Stimulated activated naive CD8-positive, alpha-beta T cell treated with anti-CD3 and anti-CD28 coated beads, Interleukin-15, amount 100 ng/mL, for 72 hours (primary cell): ENCODE measurements at regions not wholly inside any gene's neighbourhood (a gene's known extent, or its start where the extent isn't known, plus 50 kb on each side); places are given as distances from the start of the nearest gene placed in this dataset.

Experiments used
- ATAC-seq: fragments of 150-1000 bp; cut with Tn5 transposase; 2 replicates; pipeline ENCODE4 v1.10.0; 2021; ENCODE audit warnings: mild to moderate bottlenecking, moderate library complexity
- DNase-seq, 2 donors: peaks; one replicate each; pipeline ENCODE4 v3.0.0; 2021 to 2022
- H3K27ac Mint-ChIP-seq, 2 donors: one replicate each; pipeline ENCODE4 v1.8.0; 2022; ENCODE audit warnings: mild to moderate bottlenecking in 2 of 2, mixed read lengths in 2 of 2, moderate library complexity in 2 of 2
- H3K27me3 Mint-ChIP-seq: one replicate; pipeline ENCODE4 v1.8.0; 2022; ENCODE audit warnings: mixed read lengths
- H3K4me1 Mint-ChIP-seq: one replicate; pipeline ENCODE4 v1.8.0; 2022; ENCODE audit warnings: mild to moderate bottlenecking, mixed read lengths
- H3K4me3 Mint-ChIP-seq, 2 donors: one replicate each; pipeline ENCODE4 v1.8.0; 2022; ENCODE audit warnings: mild to moderate bottlenecking in 2 of 2, mixed read lengths in 2 of 2, moderate library complexity in 1 of 2
- H3K9me3 Mint-ChIP-seq, 2 donors: one replicate each; pipeline ENCODE4 v1.8.0; 2022; ENCODE audit warnings: mixed read lengths in 2 of 2

DNA sequence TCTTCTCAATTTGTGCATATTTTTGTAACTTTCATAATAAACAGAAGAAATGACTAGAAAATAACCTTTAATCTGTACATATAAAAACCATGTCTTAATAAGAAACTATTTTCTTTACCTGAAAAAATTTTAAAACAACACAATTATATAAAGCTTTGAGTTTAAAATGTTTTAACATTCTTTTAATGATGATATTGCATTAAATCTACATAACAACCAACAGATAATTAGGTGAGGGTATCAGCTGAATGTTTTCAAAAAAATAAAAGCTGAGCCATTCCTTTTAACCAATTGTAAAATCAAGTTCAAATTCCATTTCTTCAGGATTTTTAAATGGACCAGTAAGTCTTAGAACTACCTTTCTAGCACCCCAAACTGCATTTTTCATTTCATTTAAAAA lies 1185.0 kb upstream of the CITED2 start:
- Mint-ChIP-seq H3K27me3 (no peaks in the 10 kb centered on the region), H3K4me1 (no peaks in the 10 kb centered on the region), H3K27ac (no peak overlapping the region), H3K4me3 (no peak overlapping the region), H3K9me3 (no peaks in the 10 kb centered on the region)
- no peak for ATAC-seq
- no peak for DNase-seq

DNA sequence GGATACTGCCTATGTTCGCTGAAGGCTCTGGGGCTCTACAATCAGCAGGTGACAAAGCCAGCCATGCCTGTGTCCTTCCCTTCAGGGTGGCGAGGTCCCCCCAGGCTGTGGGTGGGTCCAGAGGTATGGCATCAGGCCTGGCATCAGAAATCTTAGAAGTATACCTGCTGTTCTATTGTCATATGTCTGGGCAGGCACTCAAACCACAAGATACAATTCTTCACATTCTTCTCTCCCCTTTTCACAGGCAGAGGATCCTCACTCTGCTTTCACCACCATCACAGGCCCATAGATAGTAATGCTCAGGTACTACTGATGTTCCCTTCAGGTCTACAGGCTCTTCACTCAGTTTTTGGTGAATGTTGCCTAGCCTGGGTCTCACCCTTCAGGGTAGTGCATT lies 1180.0 kb upstream of the CITED2 start:
- no peak overlapping the region for H3K27ac Mint-ChIP-seq
- ATAC-seq (no peak), DNase-seq (no peak)
- H3K4me1 Mint-ChIP-seq, result no peaks in the 10 kb centered on the region
- H3K27me3 Mint-ChIP-seq, result no peaks in the 10 kb centered on the region
- no peaks in the 10 kb centered on the region for H3K9me3 Mint-ChIP-seq
- no peak overlapping the region for H3K4me3 Mint-ChIP-seq

GRCh38 chr6:140548366-140548765 lies 1173.9 kb upstream of the CITED2 start:
- no peak for DNase-seq
- Mint-ChIP-seq H3K4me3 (no peak overlapping the region), H3K9me3 (no peaks in the 10 kb centered on the region), H3K27me3 (no peaks in the 10 kb centered on the region), H3K4me1 (no peaks in the 10 kb centered on the region), H3K27ac (no peak overlapping the region)
- ATAC-seq, result no peak

- DNase-seq (no peak), ATAC-seq (no peak)
- no peaks in the 10 kb centered on the region for H3K27me3 Mint-ChIP-seq
- no peaks in the 10 kb centered on the region for H3K9me3 Mint-ChIP-seq
- H3K27ac Mint-ChIP-seq, result no peak overlapping the region
- H3K4me3 Mint-ChIP-seq, result no peak overlapping the region
- H3K4me1 Mint-ChIP-seq, result no peaks in the 10 kb centered on the region
Observed at GRCh38 chr6:140546640-140547039, 1172.2 kb upstream of the CITED2 start.

GRCh38 chr6:140544431-140544830 lies 1170.0 kb upstream of the CITED2 start:
- Mint-ChIP-seq H3K27ac (no peak overlapping the region), H3K4me1 (no peaks in the 10 kb centered on the region), H3K9me3 (no peaks in the 10 kb centered on the region), H3K27me3 (no peaks in the 10 kb centered on the region), H3K4me3 (no peak overlapping the region)
- ATAC-seq (no peak), DNase-seq (no peak)

DNA sequence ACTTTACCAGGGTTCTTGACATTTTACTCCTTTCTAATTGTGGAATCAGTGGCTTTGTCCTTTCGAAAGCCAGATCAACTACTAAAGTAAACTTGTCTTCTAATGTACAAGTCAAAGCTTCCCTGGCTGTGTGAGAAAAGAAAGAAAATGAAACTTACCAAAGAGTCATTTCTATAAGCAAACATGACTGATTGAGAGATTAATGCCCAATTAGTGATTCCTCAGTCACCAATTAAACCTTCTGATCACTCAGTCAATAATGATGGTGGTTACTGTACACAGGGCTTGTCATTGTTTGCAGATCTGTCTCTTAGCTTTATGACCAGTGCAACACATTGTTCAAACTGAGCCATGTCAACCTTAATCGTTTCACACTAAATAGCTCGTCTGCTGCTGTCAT lies 1168.4 kb upstream of the CITED2 start:
- H3K27me3 Mint-ChIP-seq, result no peaks in the 10 kb centered on the region
- H3K27ac Mint-ChIP-seq, result no peak overlapping the region
- DNase-seq (no peak), ATAC-seq (no peak)
- no peaks in the 10 kb centered on the region for H3K4me1 Mint-ChIP-seq
- no peak overlapping the region for H3K4me3 Mint-ChIP-seq
- no peaks in the 10 kb centered on the region for H3K9me3 Mint-ChIP-seq

GRCh38 chr6:140541288-140541687 lies 1166.8 kb upstream of the CITED2 start:
- Mint-ChIP-seq H3K9me3 (no peaks in the 10 kb centered on the region), H3K27me3 (no peaks in the 10 kb centered on the region), H3K27ac (no peak overlapping the region), H3K4me1 (no peaks in the 10 kb centered on the region), H3K4me3 (no peak overlapping the region)
- ATAC-seq (no peak), DNase-seq (no peak)

GRCh38 chr6:140540743-140541142 lies 1166.3 kb upstream of the CITED2 start:
- H3K27me3 Mint-ChIP-seq, result no peaks in the 10 kb centered on the region
- no peaks in the 10 kb centered on the region for H3K4me1 Mint-ChIP-seq
- DNase-seq, result no peak
- H3K27ac Mint-ChIP-seq, result no peak overlapping the region
- no peak for ATAC-seq
- no peak overlapping the region for H3K4me3 Mint-ChIP-seq
- no peaks in the 10 kb centered on the region for H3K9me3 Mint-ChIP-seq

DNA sequence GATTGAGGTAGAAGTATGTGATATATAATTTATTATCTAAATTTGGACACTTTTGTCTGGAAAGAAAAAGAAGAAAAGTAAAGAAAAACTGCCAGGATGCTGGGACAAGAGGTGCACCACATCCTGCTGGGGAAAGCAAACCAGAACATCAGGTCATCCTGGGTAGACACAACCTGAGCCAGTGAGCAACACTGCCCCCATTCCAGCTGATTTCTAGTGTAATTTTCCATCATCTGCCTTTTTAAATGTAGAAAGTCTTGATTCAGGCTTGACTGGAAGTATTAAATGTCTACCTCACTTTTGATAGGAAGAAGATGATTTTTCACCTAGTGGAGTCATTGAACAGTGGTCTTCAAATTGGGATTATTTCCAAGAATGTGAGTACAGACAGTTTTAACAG lies 1164.5 kb upstream of the CITED2 start:
- peaks cover 3 to 4% of the 10 kb centered on the region in 2 donors for H3K9me3 Mint-ChIP-seq
- no peaks in the 10 kb centered on the region for H3K4me1 Mint-ChIP-seq
- H3K27ac Mint-ChIP-seq, result no peak overlapping the region
- ATAC-seq (no peak), DNase-seq (no peak)
- H3K4me3 Mint-ChIP-seq, result no peak overlapping the region
- H3K27me3 Mint-ChIP-seq, result peaks cover 3% of the 10 kb centered on the region

DNA sequence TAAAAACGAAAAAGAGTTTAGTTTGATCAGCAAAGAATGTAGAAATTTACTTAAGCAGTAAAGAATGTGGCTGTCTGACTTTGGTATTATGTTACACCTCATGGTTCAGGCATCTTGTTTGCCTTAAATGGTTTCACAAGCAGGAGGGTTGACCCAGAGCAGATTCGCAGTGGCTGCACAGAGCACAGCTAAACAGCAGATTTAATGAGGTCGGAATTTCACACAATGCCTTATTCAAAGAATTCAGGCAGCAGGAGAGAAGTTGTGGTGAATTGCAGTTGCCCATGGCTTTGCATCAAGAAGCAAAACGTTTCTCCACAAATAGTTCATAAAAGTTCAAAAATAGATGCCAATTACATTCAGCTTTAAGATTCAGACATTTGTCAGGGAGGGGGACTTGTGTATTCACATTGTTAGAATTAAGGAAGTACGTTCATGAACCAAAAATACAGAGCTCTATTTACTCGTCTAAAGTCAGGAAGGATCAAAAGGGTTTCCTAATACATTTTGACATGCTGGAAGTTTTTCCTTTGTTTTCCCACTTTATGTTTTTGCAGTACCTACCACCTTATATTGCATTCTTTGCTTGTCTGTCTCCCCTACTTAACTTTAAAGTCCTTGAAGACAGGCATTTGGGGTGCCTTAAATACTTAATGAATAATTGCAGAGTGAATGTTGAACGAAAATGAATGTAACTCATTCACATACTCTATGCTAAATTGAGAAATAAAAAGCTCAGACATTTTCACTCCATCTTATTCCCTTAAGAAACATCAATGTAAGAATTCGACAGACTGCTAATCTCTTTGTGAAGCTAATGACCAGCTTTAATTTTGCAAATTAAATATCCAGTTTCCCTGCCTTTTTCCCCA lies 1163.6 kb upstream of the CITED2 start:
- Mint-ChIP-seq H3K9me3 (peaks cover 7 to 12% of the 10 kb centered on the region in 2 donors), H3K4me1 (no peaks in the 10 kb centered on the region), H3K27me3 (peaks cover 7% of the 10 kb centered on the region), H3K4me3 (no peak overlapping the region), H3K27ac (no peak overlapping the region)
- ATAC-seq (no peak), DNase-seq (no peak)

GRCh38 chr6:140537211-140537610 lies 1162.8 kb upstream of the CITED2 start:
- Mint-ChIP-seq H3K27ac (no peak overlapping the region), H3K27me3 (peaks cover 7% of the 10 kb centered on the region), H3K9me3 (peaks cover 7 to 16% of the 10 kb centered on the region in 2 donors), H3K4me1 (no peaks in the 10 kb centered on the region), H3K4me3 (no peak overlapping the region)
- ATAC-seq (no peak), DNase-seq (no peak)

GRCh38 chr6:140535511-140535910 lies 1161.1 kb upstream of the CITED2 start:
- Mint-ChIP-seq H3K27me3 (peaks cover 7% of the 10 kb centered on the region), H3K27ac (no peak overlapping the region), H3K9me3 (peaks cover 7 to 16% of the 10 kb centered on the region in 2 donors), H3K4me3 (no peak overlapping the region), H3K4me1 (no peaks in the 10 kb centered on the region)
- DNase-seq (no peak), ATAC-seq (no peak)

DNA sequence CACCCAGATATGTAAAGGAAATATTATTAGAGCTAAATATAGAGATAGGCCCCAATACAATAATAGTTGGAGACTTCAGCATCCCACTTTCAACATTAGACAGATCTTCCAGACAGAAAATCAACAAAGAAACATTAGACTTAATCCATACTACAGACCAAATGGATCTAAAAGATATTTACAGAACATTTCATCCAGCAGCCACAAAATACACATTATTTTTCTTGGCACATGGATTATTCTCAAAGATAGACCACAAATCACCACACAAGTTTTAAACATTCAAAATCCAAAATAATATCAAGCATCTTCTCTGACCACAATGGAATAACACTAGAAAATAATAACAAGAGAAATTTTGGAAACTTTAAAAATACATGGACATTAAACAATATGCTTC lies 1159.1 kb upstream of the CITED2 start:
- no peak for ATAC-seq
- H3K4me1 Mint-ChIP-seq, result no peaks in the 10 kb centered on the region
- peaks cover 7 to 16% of the 10 kb centered on the region in 2 donors for H3K9me3 Mint-ChIP-seq
- H3K27ac Mint-ChIP-seq, result no peak overlapping the region
- no peak for DNase-seq
- H3K27me3 Mint-ChIP-seq, result peaks cover 7% of the 10 kb centered on the region
- H3K4me3 Mint-ChIP-seq, result no peak overlapping the region

DNA sequence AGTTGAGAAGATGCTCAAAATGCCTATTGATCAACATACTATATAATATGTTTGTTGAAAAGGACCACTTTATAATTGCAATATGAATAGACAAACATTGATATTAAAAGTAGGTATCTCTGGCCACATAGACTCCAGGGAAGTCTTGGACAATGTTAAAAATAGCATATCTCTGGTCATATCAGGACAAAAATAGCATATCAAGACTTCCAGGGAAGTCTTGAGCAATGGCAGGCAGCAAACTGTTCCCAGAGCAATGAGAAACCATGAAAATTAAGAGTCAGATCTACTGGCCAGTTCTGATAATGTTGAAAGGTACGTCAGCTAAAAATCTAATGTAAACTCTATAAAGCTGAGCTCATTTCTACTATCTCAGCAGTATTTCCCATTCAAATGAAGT lies 1130.3 kb upstream of the CITED2 start:
- no peak for ATAC-seq
- no peak for DNase-seq
- Mint-ChIP-seq H3K4me1 (no peaks in the 10 kb centered on the region), H3K9me3 (no peaks in the 10 kb centered on the region), H3K27ac (no peak overlapping the region), H3K4me3 (no peak overlapping the region), H3K27me3 (no peaks in the 10 kb centered on the region)

DNA sequence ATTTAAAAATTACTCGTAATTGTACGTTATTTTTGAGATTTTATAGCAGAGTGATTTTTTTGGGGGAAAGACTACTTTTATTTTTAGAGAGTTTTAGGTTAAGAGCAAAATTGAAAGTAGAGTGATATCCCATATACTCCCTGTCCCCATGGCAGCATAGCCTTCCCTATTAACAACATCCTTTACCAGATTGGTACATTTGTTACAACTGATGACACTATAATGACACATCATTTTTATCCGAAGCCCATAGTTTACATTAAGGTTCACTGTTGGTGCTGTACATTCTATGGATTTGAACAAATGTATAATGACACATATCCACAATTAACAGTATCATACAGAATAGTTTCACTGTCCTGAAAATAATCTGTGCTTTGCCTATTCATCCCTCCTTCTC lies 1126.4 kb upstream of the CITED2 start:
- no peak overlapping the region for H3K4me3 Mint-ChIP-seq
- ATAC-seq, result no peak
- H3K4me1 Mint-ChIP-seq, result no peaks in the 10 kb centered on the region
- DNase-seq, result no peak
- H3K27me3 Mint-ChIP-seq, result no peaks in the 10 kb centered on the region
- H3K9me3 Mint-ChIP-seq, result no peaks in the 10 kb centered on the region
- no peak overlapping the region for H3K27ac Mint-ChIP-seq

DNA sequence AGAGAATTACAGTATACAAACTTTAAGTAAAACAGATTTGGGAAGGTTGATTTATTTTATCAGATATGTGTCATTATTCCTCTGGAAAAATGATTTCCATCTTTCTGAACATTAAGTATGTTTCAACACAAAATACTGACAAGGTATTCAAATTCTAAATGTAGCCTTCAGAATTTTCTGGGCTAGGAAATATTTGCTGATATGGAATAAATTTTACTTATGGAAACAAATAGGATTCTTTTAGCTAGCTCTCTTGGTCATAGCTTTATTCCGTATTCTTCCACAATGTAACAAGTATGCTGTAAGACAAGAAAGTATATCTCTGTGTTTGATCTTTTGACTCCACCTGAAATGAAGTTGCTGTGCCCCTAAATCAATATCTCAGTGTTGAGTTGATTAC lies 1125.2 kb upstream of the CITED2 start:
- Mint-ChIP-seq H3K27me3 (no peaks in the 10 kb centered on the region), H3K27ac (no peak overlapping the region), H3K4me3 (no peak overlapping the region), H3K9me3 (no peaks in the 10 kb centered on the region), H3K4me1 (no peaks in the 10 kb centered on the region)
- ATAC-seq, result no peak
- no peak for DNase-seq
